ENCODE measurements at regions not wholly inside any gene's neighbourhood (a gene's known extent, or its start where the extent isn't known, plus 50 kb on each side); places are given as distances from the start of the nearest gene placed in this dataset.
"Not testable (repeated sequence)": the region's sequence is repeated elsewhere in the genome, so short reads cannot be mapped to it uniquely, and the experiment has no call there.

DNA sequence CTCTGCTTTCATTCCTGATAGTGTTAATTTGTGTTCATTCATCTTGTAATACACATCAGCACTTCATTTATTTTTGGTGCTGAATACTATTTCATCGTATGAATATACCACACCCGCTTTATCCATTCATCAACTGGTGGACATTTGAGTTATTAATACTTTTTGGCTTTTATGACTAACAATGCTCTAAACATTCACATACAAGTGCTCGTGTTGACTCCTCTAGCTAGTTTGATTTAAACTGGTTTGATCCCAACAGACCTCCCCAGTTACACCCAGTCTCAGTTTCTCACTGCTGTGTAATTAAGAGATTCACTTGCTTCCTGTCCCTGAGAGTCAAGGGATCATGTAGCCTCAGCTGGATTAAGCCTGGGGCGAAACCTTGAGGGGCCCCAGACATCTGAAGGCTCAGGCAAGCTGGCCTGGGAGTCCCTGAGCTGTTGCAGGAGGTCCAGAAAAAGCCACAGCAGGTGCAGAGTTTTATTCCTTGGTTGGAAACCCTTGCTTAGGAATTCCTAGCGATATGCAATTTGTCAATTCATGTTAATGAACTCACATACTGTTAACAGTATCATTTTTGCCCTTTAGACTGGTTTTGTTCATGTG, 52.8 kb upstream of the CLDN24 start:
- DNase-seq: no peak

- no peak for DNase-seq
These were observed 54.2 kb upstream of the CLDN24 start for GRCh38 chr4:183376381-183376780.

- no peak for DNase-seq
These were observed 55.3 kb upstream of the CLDN24 start for GRCh38 chr4:183377491-183377890.

- DNase-seq: not testable (repeated sequence)
These were observed 56.1 kb upstream of the CLDN24 start for GRCh38 chr4:183378347-183378746.

GRCh38 chr4:183380901-183381300, 58.7 kb upstream of the CLDN24 start:
- DNase-seq: no peak

- no peak for DNase-seq
These were observed 60.8 kb upstream of the CDKN2AIP start for GRCh38 chr4:183383606-183384005.

GRCh38 chr4:183384516-183384915, 59.9 kb upstream of the CDKN2AIP start:
- DNase-seq: no peak

- no peak for DNase-seq
These were observed 59.5 kb upstream of the CDKN2AIP start for GRCh38 chr4:183384983-183385382.

- no peak for DNase-seq
These were observed 56.4 kb upstream of the CDKN2AIP start for GRCh38 chr4:183388021-183388420.

GRCh38 chr4:183388777-183389176, 55.7 kb upstream of the CDKN2AIP start:
- DNase-seq: no peak

DNA sequence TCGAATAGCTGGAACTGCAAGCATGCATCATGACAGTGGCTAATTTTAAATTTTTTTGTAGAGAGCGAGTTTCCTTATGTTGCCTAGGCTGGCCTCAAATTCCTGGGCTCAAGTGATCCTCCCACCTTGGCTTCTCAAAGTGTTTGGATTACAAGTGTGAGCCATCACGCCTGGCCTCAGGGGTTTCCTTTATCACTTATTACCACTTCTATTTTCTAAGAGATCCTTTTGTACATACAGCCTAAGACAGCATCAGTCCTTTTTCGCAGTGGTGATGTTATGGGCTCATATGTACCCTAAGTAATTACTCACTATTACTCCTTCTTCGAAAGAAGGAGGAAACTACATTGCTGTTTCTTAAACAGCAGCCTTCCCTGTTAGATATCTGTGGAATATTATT, 54.1 kb upstream of the CDKN2AIP start:
- DNase-seq: no peak

- DNase-seq: no peak
These were observed 53.2 kb upstream of the CDKN2AIP start for GRCh38 chr4:183391204-183391603.

- DNase-seq: peak; percentile 71 to 86 (median 80)
These were observed 52.1 kb upstream of the CDKN2AIP start for GRCh38 chr4:183392377-183392776.

GRCh38 chr4:183393446-183393845, 51.0 kb upstream of the CDKN2AIP start:
- no peak for DNase-seq

DNA sequence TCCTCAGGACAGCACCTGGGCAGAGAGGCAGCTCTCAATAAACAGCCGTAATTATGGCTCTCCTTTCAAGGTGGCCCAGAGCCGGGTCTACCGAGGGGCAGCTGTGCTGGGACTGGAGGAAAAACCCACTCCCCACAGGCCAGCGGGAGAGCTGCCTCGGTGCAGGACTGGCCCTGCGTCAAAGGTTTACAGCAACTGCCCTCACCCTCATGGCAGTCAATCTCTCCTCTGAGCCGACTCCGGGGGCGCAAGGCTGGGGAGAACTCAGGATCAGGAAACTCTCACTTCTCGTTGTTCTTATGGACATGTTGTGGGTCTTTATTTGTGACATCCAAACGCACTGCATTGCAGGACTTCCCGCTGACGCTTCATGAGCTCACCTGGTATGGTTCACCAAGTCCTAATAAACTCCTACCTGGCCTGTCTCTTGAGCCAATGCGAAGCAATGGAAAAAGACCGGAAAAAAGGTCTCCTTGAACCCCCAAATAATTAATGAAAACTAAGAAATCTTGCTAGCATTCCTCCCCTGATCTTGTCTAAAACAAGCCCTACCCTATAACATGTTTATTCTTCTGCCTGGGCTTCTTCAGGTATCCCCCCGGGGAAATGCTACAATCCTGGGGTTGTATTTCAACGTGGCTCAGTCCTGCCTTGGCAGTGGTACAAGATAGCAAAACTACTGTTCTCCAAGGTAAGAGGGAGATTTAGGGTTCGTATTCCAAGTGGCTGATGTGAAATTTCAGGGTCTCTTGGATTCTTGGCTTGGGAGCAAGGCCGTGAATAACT, 50.1 kb upstream of the CDKN2AIP start:
- no peak for DNase-seq

All from suppressor macrophage (primary cell).